GM12878 (cell line): ENCODE measurements at regions not wholly inside any gene's neighbourhood (a gene's known extent, or its start where the extent isn't known, plus 50 kb on each side); places are given as distances from the start of the nearest gene placed in this dataset.

Experiments used
- CHD1 ChIP-seq: IDR thresholded peaks from 2 replicates; pipeline ENCODE4 v1.6.1; 2012; ENCODE audit warnings: low read depth, low read length, improper control_type of control experiment
- IKZF1 ChIP-seq: fragments of 450-650 bp; conservative IDR thresholded peaks from 2 replicates; pipeline ENCODE4 v1.6.1; 2017; ENCODE audit warnings: antibody characterized with exemption, mild to moderate bottlenecking
- RELA ChIP-seq: fragments of 450-650 bp; IDR thresholded peaks from 2 replicates; pipeline ENCODE4 v1.8.0; 2014; ENCODE audit warnings: borderline replicate concordance; ENCODE audit not compliant: partially characterized antibody
- TARDBP ChIP-seq: IDR thresholded peaks from 2 replicates; pipeline ENCODE4 v1.6.1; 2016; ENCODE audit warnings: borderline replicate concordance
- YY1 ChIP-seq: IDR thresholded peaks from 2 replicates; pipeline ENCODE4 v1.6.1; 2011; ENCODE audit warnings: low read depth, mild to moderate bottlenecking, low read length
- ZNF622 ChIP-seq: fragments of 450-650 bp; IDR thresholded peaks from 2 replicates; pipeline ENCODE4 v1.6.1; 2017; ENCODE audit warnings: mild to moderate bottlenecking, inconsistent platforms
- ZZZ3 ChIP-seq: IDR thresholded peaks from 2 replicates; pipeline ENCODE4 v1.6.1; 2011; ENCODE audit warnings: low read depth; ENCODE audit not compliant: control insufficient read depth, insufficient read length
- TF ChIP-seq, protein P1 (sequence below): fragments of 450-650 bp; IDR thresholded peaks from 2 replicates; pipeline ENCODE4 v1.6.1; 2017; ENCODE audit warnings: mild to moderate bottlenecking, moderate library complexity
- TF ChIP-seq, protein P2 (sequence below): fragments of 450-650 bp; formaldehyde crosslinking; IDR thresholded peaks from 2 replicates; pipeline ENCODE4 v1.4.0; 2022; ENCODE audit warnings: mild to moderate bottlenecking, moderate library complexity

DNA sequence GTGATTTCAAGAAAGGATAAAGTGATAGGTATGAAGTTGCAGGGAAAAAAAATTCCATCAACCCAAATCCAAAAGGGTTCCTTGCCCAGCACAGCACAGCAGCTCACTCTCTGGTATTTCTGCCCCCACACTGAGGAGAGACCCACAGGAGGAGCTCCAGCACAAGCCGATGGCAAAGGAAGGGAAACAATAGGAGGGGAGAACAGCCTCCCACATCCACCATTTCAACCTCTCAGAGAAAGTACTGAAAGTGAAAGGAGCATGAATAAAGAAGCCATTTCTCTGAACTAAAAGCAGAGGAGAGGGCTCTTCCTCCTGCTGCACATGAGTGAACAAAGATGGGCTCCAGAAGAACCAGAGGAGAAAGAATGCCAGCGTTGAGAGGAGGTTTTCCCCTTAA is 54.9 kb upstream of the ZSWIM6 start (continued):
- TF ChIP-seq, protein P1, sequence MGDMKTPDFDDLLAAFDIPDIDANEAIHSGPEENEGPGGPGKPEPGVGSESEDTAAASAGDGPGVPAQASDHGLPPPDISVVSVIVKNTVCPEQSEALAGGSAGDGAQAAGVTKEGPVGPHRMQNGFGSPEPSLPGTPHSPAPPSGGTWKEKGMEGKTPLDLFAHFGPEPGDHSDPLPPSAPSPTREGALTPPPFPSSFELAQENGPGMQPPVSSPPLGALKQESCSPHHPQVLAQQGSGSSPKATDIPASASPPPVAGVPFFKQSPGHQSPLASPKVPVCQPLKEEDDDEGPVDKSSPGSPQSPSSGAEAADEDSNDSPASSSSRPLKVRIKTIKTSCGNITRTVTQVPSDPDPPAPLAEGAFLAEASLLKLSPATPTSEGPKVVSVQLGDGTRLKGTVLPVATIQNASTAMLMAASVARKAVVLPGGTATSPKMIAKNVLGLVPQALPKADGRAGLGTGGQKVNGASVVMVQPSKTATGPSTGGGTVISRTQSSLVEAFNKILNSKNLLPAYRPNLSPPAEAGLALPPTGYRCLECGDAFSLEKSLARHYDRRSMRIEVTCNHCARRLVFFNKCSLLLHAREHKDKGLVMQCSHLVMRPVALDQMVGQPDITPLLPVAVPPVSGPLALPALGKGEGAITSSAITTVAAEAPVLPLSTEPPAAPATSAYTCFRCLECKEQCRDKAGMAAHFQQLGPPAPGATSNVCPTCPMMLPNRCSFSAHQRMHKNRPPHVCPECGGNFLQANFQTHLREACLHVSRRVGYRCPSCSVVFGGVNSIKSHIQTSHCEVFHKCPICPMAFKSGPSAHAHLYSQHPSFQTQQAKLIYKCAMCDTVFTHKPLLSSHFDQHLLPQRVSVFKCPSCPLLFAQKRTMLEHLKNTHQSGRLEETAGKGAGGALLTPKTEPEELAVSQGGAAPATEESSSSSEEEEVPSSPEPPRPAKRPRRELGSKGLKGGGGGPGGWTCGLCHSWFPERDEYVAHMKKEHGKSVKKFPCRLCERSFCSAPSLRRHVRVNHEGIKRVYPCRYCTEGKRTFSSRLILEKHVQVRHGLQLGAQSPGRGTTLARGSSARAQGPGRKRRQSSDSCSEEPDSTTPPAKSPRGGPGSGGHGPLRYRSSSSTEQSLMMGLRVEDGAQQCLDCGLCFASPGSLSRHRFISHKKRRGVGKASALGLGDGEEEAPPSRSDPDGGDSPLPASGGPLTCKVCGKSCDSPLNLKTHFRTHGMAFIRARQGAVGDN = no peak
- TF ChIP-seq, protein P2, sequence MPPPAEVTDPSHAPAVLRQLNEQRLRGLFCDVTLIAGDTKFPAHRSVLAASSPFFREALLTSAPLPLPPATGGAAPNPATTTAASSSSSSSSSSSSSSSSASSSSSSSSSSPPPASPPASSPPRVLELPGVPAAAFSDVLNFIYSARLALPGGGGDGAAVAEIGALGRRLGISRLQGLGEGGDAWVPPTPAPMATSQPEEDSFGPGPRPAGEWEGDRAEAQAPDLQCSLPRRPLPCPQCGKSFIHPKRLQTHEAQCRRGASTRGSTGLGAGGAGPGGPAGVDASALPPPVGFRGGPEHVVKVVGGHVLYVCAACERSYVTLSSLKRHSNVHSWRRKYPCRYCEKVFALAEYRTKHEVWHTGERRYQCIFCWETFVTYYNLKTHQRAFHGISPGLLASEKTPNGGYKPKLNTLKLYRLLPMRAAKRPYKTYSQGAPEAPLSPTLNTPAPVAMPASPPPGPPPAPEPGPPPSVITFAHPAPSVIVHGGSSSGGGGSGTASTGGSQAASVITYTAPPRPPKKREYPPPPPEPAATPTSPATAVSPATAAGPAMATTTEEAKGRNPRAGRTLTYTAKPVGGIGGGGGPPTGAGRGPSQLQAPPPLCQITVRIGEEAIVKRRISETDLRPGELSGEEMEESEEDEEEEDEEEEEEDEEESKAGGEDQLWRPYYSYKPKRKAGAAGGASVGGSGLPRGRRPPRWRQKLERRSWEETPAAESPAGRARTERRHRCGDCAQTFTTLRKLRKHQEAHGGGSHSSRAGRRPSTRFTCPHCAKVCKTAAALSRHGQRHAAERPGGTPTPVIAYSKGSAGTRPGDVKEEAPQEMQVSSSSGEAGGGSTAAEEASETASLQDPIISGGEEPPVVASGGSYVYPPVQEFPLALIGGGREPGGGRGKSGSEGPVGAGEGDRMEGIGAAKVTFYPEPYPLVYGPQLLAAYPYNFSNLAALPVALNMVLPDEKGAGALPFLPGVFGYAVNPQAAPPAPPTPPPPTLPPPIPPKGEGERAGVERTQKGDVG = no peak
- TF ChIP-seq RELA = no peak
- TF ChIP-seq TARDBP = no peak
- TF ChIP-seq CHD1 = no peak
- TF ChIP-seq YY1 = peak; percentile 16; the same call in 1 of the 2 replicates
- no peak for TF ChIP-seq ZNF622
- no peak for TF ChIP-seq IKZF1
- TF ChIP-seq ZZZ3 = no peak
- TF ChIP-seq, all 136 proteins: peak for 3
